Glutamatergic neuron (in vitro differentiated cells): ENCODE measurements at regions not wholly inside any gene's neighbourhood (a gene's known extent, or its start where the extent isn't known, plus 50 kb on each side); places are given as distances from the start of the nearest gene placed in this dataset.

Source experiments
- DNase-seq: peaks from one replicate; pipeline ENCODE4 v3.0.0; 2022
- H3K27ac Mint-ChIP-seq: one replicate; pipeline ENCODE4 v1.8.0; 2020; ENCODE audit warnings: mild to moderate bottlenecking, mixed read lengths, inconsistent platforms; ENCODE audit not compliant: unreplicated experiment
- H3K27me3 Mint-ChIP-seq: one replicate; pipeline ENCODE4 v1.8.0; 2020; ENCODE audit warnings: mild to moderate bottlenecking, moderate library complexity, mixed read lengths, inconsistent platforms; ENCODE audit not compliant: unreplicated experiment
- H3K36me3 Mint-ChIP-seq: one replicate; pipeline ENCODE4 v1.8.0; 2020; ENCODE audit warnings: mild to moderate bottlenecking, mixed read lengths, inconsistent platforms; ENCODE audit not compliant: unreplicated experiment
- H3K4me1 Mint-ChIP-seq: one replicate; pipeline ENCODE4 v1.8.0; 2020; ENCODE audit warnings: mild to moderate bottlenecking, low read depth, mixed read lengths, inconsistent platforms; ENCODE audit not compliant: unreplicated experiment
- H3K4me3 Mint-ChIP-seq: one replicate; pipeline ENCODE4 v1.8.0; 2020; ENCODE audit warnings: mild to moderate bottlenecking, mixed read lengths, inconsistent platforms; ENCODE audit not compliant: unreplicated experiment
- H3K9me3 Mint-ChIP-seq: one replicate; pipeline ENCODE4 v1.8.0; 2020; ENCODE audit warnings: mild to moderate bottlenecking, moderate library complexity, mixed read lengths, inconsistent platforms; ENCODE audit not compliant: unreplicated experiment
- TF ChIP-seq, protein P1 (sequence below): fragments of 200-600 bp; sonication (generic); IDR thresholded peaks from one replicate; pipeline ENCODE4 v1.5.0; 2021; ENCODE audit not compliant: partially characterized antibody, unreplicated experiment

- Mint-ChIP-seq H3K4me1 (peaks cover 4% of the 10 kb centered on the region), H3K36me3 (peaks cover 5% of the 10 kb centered on the region), H3K9me3 (peaks cover 10% of the 10 kb centered on the region), H3K4me3 (no peak overlapping the region), H3K27me3 (peaks cover 5% of the 10 kb centered on the region), H3K27ac (no peak overlapping the region)
- TF ChIP-seq, protein P1, sequence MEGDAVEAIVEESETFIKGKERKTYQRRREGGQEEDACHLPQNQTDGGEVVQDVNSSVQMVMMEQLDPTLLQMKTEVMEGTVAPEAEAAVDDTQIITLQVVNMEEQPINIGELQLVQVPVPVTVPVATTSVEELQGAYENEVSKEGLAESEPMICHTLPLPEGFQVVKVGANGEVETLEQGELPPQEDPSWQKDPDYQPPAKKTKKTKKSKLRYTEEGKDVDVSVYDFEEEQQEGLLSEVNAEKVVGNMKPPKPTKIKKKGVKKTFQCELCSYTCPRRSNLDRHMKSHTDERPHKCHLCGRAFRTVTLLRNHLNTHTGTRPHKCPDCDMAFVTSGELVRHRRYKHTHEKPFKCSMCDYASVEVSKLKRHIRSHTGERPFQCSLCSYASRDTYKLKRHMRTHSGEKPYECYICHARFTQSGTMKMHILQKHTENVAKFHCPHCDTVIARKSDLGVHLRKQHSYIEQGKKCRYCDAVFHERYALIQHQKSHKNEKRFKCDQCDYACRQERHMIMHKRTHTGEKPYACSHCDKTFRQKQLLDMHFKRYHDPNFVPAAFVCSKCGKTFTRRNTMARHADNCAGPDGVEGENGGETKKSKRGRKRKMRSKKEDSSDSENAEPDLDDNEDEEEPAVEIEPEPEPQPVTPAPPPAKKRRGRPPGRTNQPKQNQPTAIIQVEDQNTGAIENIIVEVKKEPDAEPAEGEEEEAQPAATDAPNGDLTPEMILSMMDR, result no peak
- no peak for DNase-seq
Observed at GRCh38 chr1:5451671-5452070, 540.6 kb downstream of the NPHP4 start.

DNA sequence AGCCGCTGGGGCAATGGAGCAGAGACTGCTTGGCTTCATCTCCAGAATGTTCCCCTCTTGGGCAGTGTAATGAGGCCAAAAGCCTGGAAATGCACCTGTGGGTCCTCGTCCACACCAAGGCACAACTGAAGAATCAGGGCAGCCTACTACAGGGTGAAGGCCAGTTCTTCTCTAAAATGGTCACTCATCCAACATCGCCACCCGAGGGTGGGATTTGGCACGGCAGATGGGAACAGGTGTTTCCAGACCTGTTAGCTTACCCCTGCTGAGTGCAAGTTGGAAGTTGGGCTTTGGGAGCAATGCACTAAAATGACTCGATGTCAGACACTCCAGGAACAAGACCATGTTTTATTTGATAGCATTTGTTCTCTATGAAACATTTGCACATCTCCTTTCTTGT lies 543.7 kb downstream of the NPHP4 start:
- no peak overlapping the region for H3K27ac Mint-ChIP-seq
- peaks cover 12% of the 10 kb centered on the region for H3K36me3 Mint-ChIP-seq
- H3K4me3 Mint-ChIP-seq, result no peak overlapping the region
- peaks cover 5% of the 10 kb centered on the region for H3K27me3 Mint-ChIP-seq
- no peaks in the 10 kb centered on the region for H3K4me1 Mint-ChIP-seq
- TF ChIP-seq, protein P1, result no peak
- no peak for DNase-seq
- H3K9me3 Mint-ChIP-seq, result peaks cover 13% of the 10 kb centered on the region

DNA sequence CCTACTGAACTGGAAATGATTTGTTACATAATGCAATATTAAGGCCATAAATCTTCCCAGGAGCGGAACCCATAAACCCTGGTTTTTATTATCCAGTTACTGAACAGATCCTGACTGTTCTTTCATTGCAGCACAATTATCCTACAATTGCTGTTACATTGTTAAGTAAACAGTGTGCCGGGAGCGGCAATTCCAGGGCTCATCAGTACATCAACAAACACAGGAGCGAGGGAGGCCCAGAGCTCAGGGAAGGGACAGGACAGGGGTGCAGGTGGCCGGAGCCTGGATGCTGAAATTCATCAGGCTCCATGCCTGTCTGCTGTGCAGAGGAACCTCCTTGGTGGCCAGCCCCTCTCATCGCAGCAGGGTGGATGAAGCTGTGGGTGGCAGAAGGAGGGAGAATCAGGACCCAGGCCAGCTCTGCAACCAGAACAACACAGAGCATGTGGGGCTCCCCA lies 544.7 kb downstream of the NPHP4 start:
- H3K4me1 Mint-ChIP-seq, result no peaks in the 10 kb centered on the region
- no peak for DNase-seq
- no peak overlapping the region for H3K4me3 Mint-ChIP-seq
- peaks cover 13% of the 10 kb centered on the region for H3K9me3 Mint-ChIP-seq
- H3K27me3 Mint-ChIP-seq, result peaks cover 5% of the 10 kb centered on the region
- H3K36me3 Mint-ChIP-seq, result peaks cover 12% of the 10 kb centered on the region
- TF ChIP-seq, protein P1, result no peak
- H3K27ac Mint-ChIP-seq, result no peak overlapping the region

DNA sequence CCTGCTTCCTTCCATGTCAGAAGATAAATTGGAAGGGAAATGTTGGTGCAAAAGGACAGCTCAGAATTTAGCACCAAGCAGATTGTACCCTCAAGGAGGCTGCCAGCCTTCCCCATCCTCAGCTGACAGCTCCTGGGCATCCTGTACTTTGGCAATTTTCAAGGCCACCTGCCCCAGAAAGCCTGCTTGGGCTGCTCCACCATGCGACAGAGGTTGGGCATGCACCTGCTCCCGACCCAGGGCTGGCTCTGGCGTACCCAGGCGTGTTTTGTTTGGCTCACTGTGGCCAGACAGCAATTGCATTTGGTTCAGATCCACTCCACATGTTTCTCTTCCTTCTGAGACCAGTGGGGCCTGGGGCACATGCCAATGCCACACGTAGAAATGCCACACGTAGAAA lies 547.8 kb downstream of the NPHP4 start:
- TF ChIP-seq, protein P1, result no peak
- peaks cover 12% of the 10 kb centered on the region for H3K9me3 Mint-ChIP-seq
- H3K27ac Mint-ChIP-seq, result no peak overlapping the region
- no peaks in the 10 kb centered on the region for H3K4me1 Mint-ChIP-seq
- DNase-seq, result no peak
- H3K4me3 Mint-ChIP-seq, result no peak overlapping the region
- peaks cover 7% of the 10 kb centered on the region for H3K36me3 Mint-ChIP-seq
- H3K27me3 Mint-ChIP-seq, result no peaks in the 10 kb centered on the region

- DNase-seq, result no peak
- Mint-ChIP-seq H3K4me3 (no peak overlapping the region), H3K9me3 (peaks cover 20% of the 10 kb centered on the region), H3K4me1 (no peaks in the 10 kb centered on the region), H3K36me3 (peaks cover 17% of the 10 kb centered on the region), H3K27ac (no peak overlapping the region), H3K27me3 (peaks cover 5% of the 10 kb centered on the region)
- TF ChIP-seq, protein P1, result no peak
Observed at GRCh38 chr1:5436808-5437207, 555.4 kb downstream of the NPHP4 start.
